ENCODE measurements at regions not wholly inside any gene's neighbourhood (a gene's known extent, or its start where the extent isn't known, plus 50 kb on each side); places are given as distances from the start of the nearest gene placed in this dataset.
A peak's percentile ranks its signal among the peaks of the same experiment; 100 is the strongest.

GRCh38 chr6:144586986-144587385 lies 301.9 kb downstream of the UTRN start:
- ATAC-seq (peak; percentile 46; the same call in 2 of the 3 replicates), DNase-seq (ENCODE audit: low spot score) (no peak)
- H2AFZ ChIP-seq: no peak overlapping the region
- no peak overlapping the region for H3K4me3 Mint-ChIP-seq
- H3K9me2 ChIP-seq (ENCODE audit: insufficient read depth): no peaks in the 10 kb centered on the region
- H3K27me3 ChIP-seq (ENCODE audit: insufficient read depth): no peaks in the 10 kb centered on the region
- no peaks in the 10 kb centered on the region for H3K9me3 Mint-ChIP-seq
- no peaks in the 10 kb centered on the region for H3F3A ChIP-seq (replicated peaks; ENCODE audit: low read depth)
- TF ChIP-seq STAT1 (IDR thresholded peaks at IDR 0.05; ENCODE audit: unreplicated experiment) (no peak), REST (IDR thresholded peaks at IDR 0.05; ENCODE audit: unreplicated experiment) (no peak), ZNF114 (CRISPR knock-in tag; IDR thresholded peaks at IDR 0.05) (no peak), JUNB (IDR thresholded peaks at IDR 0.05; ENCODE audit: unreplicated experiment) (no peak), NANOG (IDR thresholded peaks at IDR 0.05; ENCODE audit: borderline replicate concordance) (no peak), ZNF462 (CRISPR knock-in tag; IDR thresholded peaks at IDR 0.05) (no peak), ZNF331 (CRISPR knock-in tag; IDR thresholded peaks at IDR 0.05; ENCODE audit: low read depth) (no peak), ETS1 (IDR thresholded peaks at IDR 0.05) (no peak), EZH2phosphoT487 (IDR thresholded peaks at IDR 0.05; ENCODE audit: unreplicated experiment) (no peak), CTCF (conservative IDR thresholded peaks at IDR 0.05; ENCODE audit: low read depth in 2 of 2) (no peak), POLR2AphosphoS5 (IDR thresholded peaks at IDR 0.05; ENCODE audit: low read depth) (no peak)
- peaks cover 9% of the 10 kb centered on the region; the same call in 1 of the 3 replicates for H3K36me3 Mint-ChIP-seq (ENCODE audit: low read depth)
- H3K27me3 Mint-ChIP-seq (ENCODE audit: insufficient read depth, low read depth, poor library complexity): peaks cover 2% of the 10 kb centered on the region
- H4K20me1 ChIP-seq (replicated peaks; ENCODE audit: insufficient read depth): no peaks in the 10 kb centered on the region
- H3K4me1 ChIP-seq (ENCODE audit: insufficient read depth): peaks cover 41% of the 10 kb centered on the region
- H3K36me3 ChIP-seq (ENCODE audit: insufficient read depth): no peaks in the 10 kb centered on the region
- H3K4me2 ChIP-seq: no peak overlapping the region
- H3K27ac Mint-ChIP-seq: peak overlapping the region; percentile 56; the same call in 1 of the 2 replicates
- no peak overlapping the region for H3K4me3 ChIP-seq
- H3K27ac ChIP-seq (ENCODE audit: low read depth): no peak overlapping the region
- peaks cover 62% of the 10 kb centered on the region for H3K79me2 ChIP-seq (replicated peaks; ENCODE audit: insufficient read depth)
- H3K4me1 Mint-ChIP-seq: peaks cover 42% of the 10 kb centered on the region

Data from GM23338 (cell line).